HL-60 (cell line): ENCODE measurements at regions not wholly inside any gene's neighbourhood (a gene's known extent, or its start where the extent isn't known, plus 50 kb on each side); places are given as distances from the start of the nearest gene placed in this dataset.

Experiments used
- DNase-seq, 2 experiments: peaks; one replicate each; pipeline ENCODE4 v3.0.0-alpha.2; 2010 to 2020; ENCODE audit warnings: low read depth in 1 of 2, low spot score in 1 of 2
- H3K27ac ChIP-seq: fragments of 250-450 bp; sonication (Bioruptor Pico); replicated peaks from 2 replicates; pipeline ENCODE4 v1.5.1; 2020; ENCODE audit warnings: mild to moderate bottlenecking, moderate library complexity
- H3K27me3 ChIP-seq: fragments of 250-450 bp; sonication (Bioruptor Pico); 2 replicates; pipeline ENCODE4 v1.5.1; 2021; ENCODE audit warnings: mild to moderate bottlenecking, moderate library complexity; ENCODE audit not compliant: insufficient read depth, poor library complexity, severe bottlenecking
- H3K4me3 ChIP-seq: replicated peaks from 2 replicates; pipeline ENCODE4 v1.5.1; 2011; ENCODE audit warnings: mild to moderate bottlenecking, control low read depth, low read length; ENCODE audit not compliant: insufficient read depth
- GABPA ChIP-seq: IDR thresholded peaks from 2 replicates; pipeline ENCODE4 v1.6.1; 2012; ENCODE audit warnings: low read depth
- POLR2AphosphoS5 ChIP-seq: IDR thresholded peaks from 2 replicates; pipeline ENCODE4 v1.6.1; 2012; ENCODE audit warnings: low read depth
- REST ChIP-seq: IDR thresholded peaks from 2 replicates; pipeline ENCODE4 v1.6.1; 2012; ENCODE audit warnings: low read depth; ENCODE audit not compliant: insufficient replicate concordance
- SPI1 ChIP-seq: IDR thresholded peaks from 2 replicates; pipeline ENCODE4 v1.6.1; 2012; ENCODE audit warnings: low read depth, mild to moderate bottlenecking, borderline replicate concordance
- TF ChIP-seq, protein P1 (sequence below): IDR thresholded peaks from one replicate; pipeline ENCODE4 v1.5.1; 2011; ENCODE audit warnings: low read length, control low read depth, inconsistent platforms; ENCODE audit not compliant: insufficient read depth

DNA sequence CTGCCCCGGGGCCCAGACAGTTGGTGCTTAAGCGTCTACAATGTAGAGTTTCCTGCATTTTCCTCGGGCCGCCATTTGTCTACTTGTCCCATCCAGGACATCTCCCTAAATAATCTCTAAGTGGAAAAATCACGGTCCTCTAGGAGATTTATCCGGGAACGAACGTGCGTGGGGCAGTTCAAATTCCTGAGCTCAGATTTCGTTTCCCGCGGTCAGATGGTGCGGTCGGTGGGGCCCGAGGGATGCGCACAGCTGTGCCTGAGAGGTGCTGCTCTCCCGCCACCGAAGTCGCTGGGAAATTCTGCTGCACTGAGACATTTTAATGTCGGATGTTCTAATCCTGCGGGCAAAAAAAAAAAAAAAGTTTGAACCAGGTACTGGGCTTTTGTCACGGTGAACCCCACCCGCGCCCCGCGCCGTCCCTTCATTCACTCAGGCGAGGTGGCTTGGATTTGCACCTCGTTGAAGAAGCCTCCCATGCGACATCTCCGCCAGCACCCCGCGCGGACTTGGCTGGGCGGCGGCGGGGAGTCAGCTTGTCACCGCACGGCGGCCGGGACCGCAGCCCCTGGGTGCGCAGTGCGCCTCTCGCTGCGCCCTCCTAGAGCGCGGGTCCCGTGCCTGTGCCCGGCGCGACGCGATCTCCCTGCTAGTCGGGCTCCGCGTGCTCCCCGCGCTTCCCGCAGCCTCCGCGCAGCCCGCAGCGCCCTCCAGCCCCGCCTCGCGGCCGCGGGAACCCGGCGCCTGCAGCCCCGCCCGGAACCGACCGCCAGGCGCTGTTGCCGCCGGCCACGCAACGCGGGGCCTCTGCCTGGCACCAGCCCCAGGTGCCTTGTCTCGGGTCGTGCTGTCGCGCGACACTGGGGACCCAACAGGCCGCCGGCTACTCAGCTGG lies 191.9 kb upstream of the TCF4 start:
- TF ChIP-seq SPI1 (no peak), POLR2AphosphoS5 (no peak), GABPA (no peak), REST (no peak)
- TF ChIP-seq, protein P1, sequence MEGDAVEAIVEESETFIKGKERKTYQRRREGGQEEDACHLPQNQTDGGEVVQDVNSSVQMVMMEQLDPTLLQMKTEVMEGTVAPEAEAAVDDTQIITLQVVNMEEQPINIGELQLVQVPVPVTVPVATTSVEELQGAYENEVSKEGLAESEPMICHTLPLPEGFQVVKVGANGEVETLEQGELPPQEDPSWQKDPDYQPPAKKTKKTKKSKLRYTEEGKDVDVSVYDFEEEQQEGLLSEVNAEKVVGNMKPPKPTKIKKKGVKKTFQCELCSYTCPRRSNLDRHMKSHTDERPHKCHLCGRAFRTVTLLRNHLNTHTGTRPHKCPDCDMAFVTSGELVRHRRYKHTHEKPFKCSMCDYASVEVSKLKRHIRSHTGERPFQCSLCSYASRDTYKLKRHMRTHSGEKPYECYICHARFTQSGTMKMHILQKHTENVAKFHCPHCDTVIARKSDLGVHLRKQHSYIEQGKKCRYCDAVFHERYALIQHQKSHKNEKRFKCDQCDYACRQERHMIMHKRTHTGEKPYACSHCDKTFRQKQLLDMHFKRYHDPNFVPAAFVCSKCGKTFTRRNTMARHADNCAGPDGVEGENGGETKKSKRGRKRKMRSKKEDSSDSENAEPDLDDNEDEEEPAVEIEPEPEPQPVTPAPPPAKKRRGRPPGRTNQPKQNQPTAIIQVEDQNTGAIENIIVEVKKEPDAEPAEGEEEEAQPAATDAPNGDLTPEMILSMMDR, result no peak
- no peak for DNase-seq
- H3K4me3 ChIP-seq, result 0 out of 2 replicates have a peak overlapping the region, but pooled peaks have one; percentile 8
- H3K27me3 ChIP-seq, result peaks cover 34% of the 10 kb centered on the region
- H3K27ac ChIP-seq, result no peak overlapping the region

GRCh38 chr18:55778788-55779690 lies 191.0 kb upstream of the TCF4 start:
- Histone ChIP-seq H3K4me3 (0 out of 2 replicates have a peak overlapping the region, but pooled peaks have one; percentile 7), H3K27me3 (peaks cover 29% of the 10 kb centered on the region), H3K27ac (no peak overlapping the region)
- peak; percentile 30 to 67 for DNase-seq
- no peak for TF ChIP-seq REST
- peak; percentile 87 for TF ChIP-seq SPI1
- no peak for TF ChIP-seq POLR2AphosphoS5
- TF ChIP-seq, protein P1, result no peak
- TF ChIP-seq GABPA, result no peak

DNA sequence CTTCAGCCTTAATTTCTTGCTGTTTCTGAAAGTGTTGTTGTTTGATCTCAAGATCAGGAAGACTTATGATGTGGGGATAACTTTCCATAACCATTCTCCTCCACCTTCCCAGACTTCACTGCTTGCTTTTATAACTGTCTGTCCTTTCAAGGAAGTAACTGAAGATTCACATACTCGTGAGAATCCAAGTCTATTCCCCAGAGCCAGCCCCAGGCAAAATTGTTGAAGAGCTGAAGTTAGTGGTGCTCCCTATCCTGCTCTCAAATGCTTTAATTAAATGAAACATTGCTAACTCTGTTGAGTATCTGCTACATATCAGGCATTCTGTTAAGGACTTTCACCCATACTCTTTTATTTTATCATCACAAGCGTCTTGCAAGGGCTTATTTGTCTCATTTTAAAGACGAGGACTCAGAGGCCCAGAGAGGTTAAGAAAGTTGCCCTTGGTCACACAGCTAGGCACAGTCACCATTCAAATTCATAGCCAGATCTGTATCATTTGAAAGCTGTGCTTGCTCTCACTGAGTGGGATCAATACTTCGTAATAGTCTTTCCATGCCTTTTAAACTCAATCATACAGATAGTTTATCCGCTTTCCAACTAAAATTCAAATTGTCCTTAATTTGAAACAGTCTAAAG lies 189.8 kb upstream of the TCF4 start:
- Histone ChIP-seq H3K27me3 (peaks cover 25% of the 10 kb centered on the region), H3K27ac (no peak overlapping the region), H3K4me3 (no peak overlapping the region)
- no peak for DNase-seq
- TF ChIP-seq, protein P1, result no peak
- no peak for TF ChIP-seq SPI1
- TF ChIP-seq GABPA, result no peak
- TF ChIP-seq POLR2AphosphoS5, result no peak
- no peak for TF ChIP-seq REST
